ENCODE measurements at regions not wholly inside any gene's neighbourhood (a gene's known extent, or its start where the extent isn't known, plus 50 kb on each side); places are given as distances from the start of the nearest gene placed in this dataset.

DNA sequence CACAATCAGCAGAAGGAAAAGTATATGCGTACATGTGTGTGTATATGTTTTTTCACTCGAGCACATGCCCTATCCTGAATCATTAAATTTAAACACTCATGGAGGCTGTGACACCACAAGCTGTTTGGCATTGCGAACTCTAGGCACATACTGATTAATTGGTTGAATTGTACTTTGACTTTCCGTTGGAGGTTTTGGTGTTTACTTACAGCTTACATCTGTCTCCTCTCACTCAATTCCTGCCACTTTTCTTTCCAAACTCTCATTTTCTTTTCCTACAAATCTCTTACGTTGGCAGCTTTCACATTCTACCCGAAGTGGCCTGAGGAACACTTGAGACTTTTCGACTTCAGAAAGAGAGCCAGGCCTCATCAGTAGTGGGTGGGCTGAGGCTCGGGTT, 434.1 kb upstream of the SEMA6D start:
- Histone ChIP-seq H3K27ac (ENCODE audit: extremely low read length, insufficient read depth, low read length) (no peak overlapping the region), H2AFZ (ENCODE audit: low read length) (no peak overlapping the region), H3K36me3 (replicated peaks in 1 of 2; ENCODE audit: control insufficient read depth in 1 of 2, insufficient read depth in 2 of 2, low read length in 2 of 2) (no peaks in the 10 kb centered on the region), H3K4me3 (replicated peaks in 1 of 3; ENCODE audit: insufficient read depth in 1 of 3, low read depth in 2 of 3, low read length in 3 of 3) (no peak overlapping the region), H3K9ac (ENCODE audit: insufficient read depth, low read depth, low read length) (no peak overlapping the region), H3K79me2 (ENCODE audit: insufficient read depth, low read length) (no peaks in the 10 kb centered on the region), H3K9me3 (ENCODE audit: low read length) (peaks cover 62% of the 10 kb centered on the region), H3K27me3 (ENCODE audit: control insufficient read depth in 1 of 2, insufficient read depth in 2 of 2, low read length in 2 of 2) (no peaks in the 10 kb centered on the region), H3K4me2 (ENCODE audit: low read depth, low read length) (no peak overlapping the region), H3K4me1 (ENCODE audit: insufficient read depth, low read length) (no peaks in the 10 kb centered on the region), H4K20me1 (ENCODE audit: insufficient read depth, low read length) (no peaks in the 10 kb centered on the region)
- TF ChIP-seq SMARCC2 (IDR thresholded peaks at IDR 0.05): no peak
- TF ChIP-seq SP1 (IDR thresholded peaks at IDR 0.05): no peak
- no peak for TF ChIP-seq SP1 (CRISPR knock-in tag; IDR thresholded peaks at IDR 0.05)
- no peak for TF ChIP-seq CEBPG (CRISPR knock-in tag; IDR thresholded peaks at IDR 0.05)
- TF ChIP-seq JDP2 (CRISPR knock-in tag; IDR thresholded peaks at IDR 0.05; ENCODE audit: borderline replicate concordance): no peak
- TF ChIP-seq, protein P1, sequence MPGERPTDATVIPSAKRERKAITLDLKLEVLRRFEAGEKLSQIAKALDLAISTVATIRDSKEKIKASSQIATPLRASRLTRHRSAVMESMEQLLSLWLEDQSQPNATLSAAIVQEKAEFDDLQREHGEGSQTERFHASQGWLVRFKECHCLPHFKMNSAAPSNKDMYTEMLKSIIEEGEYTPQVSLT (CRISPR knock-in tag; IDR thresholded peaks at IDR 0.05; ENCODE audit: borderline replicate concordance, low read depth): no peak
- TF ChIP-seq, protein P2, sequence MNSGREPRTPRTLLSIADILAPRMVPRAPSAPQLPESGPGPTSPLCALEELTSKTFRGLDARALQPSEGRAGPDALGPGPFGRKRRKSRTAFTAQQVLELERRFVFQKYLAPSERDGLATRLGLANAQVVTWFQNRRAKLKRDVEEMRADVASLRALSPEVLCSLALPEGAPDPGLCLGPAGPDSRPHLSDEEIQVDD (CRISPR knock-in tag; IDR thresholded peaks at IDR 0.05; ENCODE audit: borderline replicate concordance): no peak
- TF ChIP-seq JUNB (CRISPR knock-in tag; IDR thresholded peaks at IDR 0.05; ENCODE audit: borderline replicate concordance): no peak
- TF ChIP-seq ZNF713 (CRISPR knock-in tag; IDR thresholded peaks at IDR 0.05): no peak
- TF ChIP-seq MTF1 (CRISPR knock-in tag; IDR thresholded peaks at IDR 0.05): no peak
- no peak for TF ChIP-seq GABPB1 (CRISPR knock-in tag; IDR thresholded peaks at IDR 0.05)
- no peak for TF ChIP-seq ZNF335 (CRISPR knock-in tag; IDR thresholded peaks at IDR 0.05)
- no peak for TF ChIP-seq KLF11 (CRISPR knock-in tag; IDR thresholded peaks at IDR 0.05)
- TF ChIP-seq, protein P3, sequence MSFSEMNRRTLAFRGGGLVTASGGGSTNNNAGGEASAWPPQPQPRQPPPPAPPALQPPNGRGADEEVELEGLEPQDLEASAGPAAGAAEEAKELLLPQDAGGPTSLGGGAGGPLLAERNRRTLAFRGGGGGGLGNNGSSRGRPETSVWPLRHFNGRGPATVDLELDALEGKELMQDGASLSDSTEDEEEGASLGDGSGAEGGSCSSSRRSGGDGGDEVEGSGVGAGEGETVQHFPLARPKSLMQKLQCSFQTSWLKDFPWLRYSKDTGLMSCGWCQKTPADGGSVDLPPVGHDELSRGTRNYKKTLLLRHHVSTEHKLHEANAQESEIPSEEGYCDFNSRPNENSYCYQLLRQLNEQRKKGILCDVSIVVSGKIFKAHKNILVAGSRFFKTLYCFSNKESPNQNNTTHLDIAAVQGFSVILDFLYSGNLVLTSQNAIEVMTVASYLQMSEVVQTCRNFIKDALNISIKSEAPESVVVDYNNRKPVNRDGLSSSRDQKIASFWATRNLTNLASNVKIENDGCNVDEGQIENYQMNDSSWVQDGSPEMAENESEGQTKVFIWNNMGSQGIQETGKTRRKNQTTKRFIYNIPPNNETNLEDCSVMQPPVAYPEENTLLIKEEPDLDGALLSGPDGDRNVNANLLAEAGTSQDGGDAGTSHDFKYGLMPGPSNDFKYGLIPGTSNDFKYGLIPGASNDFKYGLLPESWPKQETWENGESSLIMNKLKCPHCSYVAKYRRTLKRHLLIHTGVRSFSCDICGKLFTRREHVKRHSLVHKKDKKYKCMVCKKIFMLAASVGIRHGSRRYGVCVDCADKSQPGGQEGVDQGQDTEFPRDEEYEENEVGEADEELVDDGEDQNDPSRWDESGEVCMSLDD (CRISPR knock-in tag; IDR thresholded peaks at IDR 0.05; ENCODE audit: borderline replicate concordance): no peak
- TF ChIP-seq AGO2 (optimal IDR thresholded peaks at IDR 0.05; ENCODE audit: low read depth, low read length): no peak
- TF ChIP-seq, protein P4, sequence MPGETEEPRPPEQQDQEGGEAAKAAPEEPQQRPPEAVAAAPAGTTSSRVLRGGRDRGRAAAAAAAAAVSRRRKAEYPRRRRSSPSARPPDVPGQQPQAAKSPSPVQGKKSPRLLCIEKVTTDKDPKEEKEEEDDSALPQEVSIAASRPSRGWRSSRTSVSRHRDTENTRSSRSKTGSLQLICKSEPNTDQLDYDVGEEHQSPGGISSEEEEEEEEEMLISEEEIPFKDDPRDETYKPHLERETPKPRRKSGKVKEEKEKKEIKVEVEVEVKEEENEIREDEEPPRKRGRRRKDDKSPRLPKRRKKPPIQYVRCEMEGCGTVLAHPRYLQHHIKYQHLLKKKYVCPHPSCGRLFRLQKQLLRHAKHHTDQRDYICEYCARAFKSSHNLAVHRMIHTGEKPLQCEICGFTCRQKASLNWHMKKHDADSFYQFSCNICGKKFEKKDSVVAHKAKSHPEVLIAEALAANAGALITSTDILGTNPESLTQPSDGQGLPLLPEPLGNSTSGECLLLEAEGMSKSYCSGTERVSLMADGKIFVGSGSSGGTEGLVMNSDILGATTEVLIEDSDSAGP (CRISPR knock-in tag; IDR thresholded peaks at IDR 0.05; ENCODE audit: borderline replicate concordance): no peak
- TF ChIP-seq, protein P5, sequence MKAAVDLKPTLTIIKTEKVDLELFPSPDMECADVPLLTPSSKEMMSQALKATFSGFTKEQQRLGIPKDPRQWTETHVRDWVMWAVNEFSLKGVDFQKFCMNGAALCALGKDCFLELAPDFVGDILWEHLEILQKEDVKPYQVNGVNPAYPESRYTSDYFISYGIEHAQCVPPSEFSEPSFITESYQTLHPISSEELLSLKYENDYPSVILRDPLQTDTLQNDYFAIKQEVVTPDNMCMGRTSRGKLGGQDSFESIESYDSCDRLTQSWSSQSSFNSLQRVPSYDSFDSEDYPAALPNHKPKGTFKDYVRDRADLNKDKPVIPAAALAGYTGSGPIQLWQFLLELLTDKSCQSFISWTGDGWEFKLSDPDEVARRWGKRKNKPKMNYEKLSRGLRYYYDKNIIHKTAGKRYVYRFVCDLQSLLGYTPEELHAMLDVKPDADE (CRISPR knock-in tag; IDR thresholded peaks at IDR 0.05): no peak
- CTCF ChIA-PET (ENCODE audit: low intra/inter-chr PET ratio, low total read pairs): no interaction called here
- no TSS peak for BruUV-seq (replicated peaks)
- in situ Hi-C loops (cut with HindIII; ENCODE audit: extremely low pct_ligation_motif_present, low pct_unique_long_range_greater_than_20kb): no loop called here
- FAIRE-seq: no peak
- intact Hi-C loops (cut with micrococcal nuclease; ENCODE audit: unreplicated experiment): no loop called here
- POLR2A ChIA-PET: no interaction called here
- DNase-seq (ENCODE audit: low spot score): no peak
- WGBS (ENCODE audit: low lambda C conversion rate): 2% methylated on average over 8 of the region's 8 CpGs
- ATAC-seq: no peak
